ENCODE measurements at regions not wholly inside any gene's neighbourhood (a gene's known extent, or its start where the extent isn't known, plus 50 kb on each side); places are given as distances from the start of the nearest gene placed in this dataset.

- TF ChIP-seq CTCF (conservative IDR thresholded peaks at IDR 0.05; ENCODE audit: low read length) = no peak
- no peak for TF ChIP-seq EZH2phosphoT487 (IDR thresholded peaks at IDR 0.05; ENCODE audit: borderline replicate concordance, low read depth, low read length)
Observed at GRCh38 chr9:20125727-20126126, 336.9 kb upstream of the SLC24A2 start.

All from OCI-LY7 (cell line).